ENCODE measurements at regions not wholly inside any gene's neighbourhood (a gene's known extent, or its start where the extent isn't known, plus 50 kb on each side); places are given as distances from the start of the nearest gene placed in this dataset.

DNA sequence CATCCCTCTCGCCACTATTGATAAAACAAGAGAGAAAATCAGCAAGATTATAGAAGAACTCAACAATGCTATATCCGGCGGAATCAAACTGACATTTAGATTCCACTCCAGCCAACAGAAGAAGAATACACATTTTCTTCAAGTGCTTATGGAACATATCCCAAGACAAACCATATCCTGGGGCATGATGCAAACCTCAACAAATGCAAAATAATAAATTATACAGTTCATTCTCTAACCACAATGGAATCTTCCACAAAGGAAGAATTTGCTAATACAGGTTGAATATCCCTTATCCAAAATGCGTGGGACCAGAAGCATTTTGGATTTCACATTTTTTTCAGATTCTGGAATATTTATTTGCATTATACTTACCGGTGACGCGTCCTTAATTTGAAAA, 51.4 kb upstream of the YPEL5 start:
- Mint-ChIP-seq H3K4me3 (no peak overlapping the region), H3K27me3 (peaks cover 25% of the 10 kb centered on the region), H3K4me1 (ENCODE audit: unreplicated experiment) (no peaks in the 10 kb centered on the region), H3K36me3 (no peaks in the 10 kb centered on the region), H3K9me3 (no peaks in the 10 kb centered on the region), H3K27ac (no peak overlapping the region)
- TF ChIP-seq, protein P1, sequence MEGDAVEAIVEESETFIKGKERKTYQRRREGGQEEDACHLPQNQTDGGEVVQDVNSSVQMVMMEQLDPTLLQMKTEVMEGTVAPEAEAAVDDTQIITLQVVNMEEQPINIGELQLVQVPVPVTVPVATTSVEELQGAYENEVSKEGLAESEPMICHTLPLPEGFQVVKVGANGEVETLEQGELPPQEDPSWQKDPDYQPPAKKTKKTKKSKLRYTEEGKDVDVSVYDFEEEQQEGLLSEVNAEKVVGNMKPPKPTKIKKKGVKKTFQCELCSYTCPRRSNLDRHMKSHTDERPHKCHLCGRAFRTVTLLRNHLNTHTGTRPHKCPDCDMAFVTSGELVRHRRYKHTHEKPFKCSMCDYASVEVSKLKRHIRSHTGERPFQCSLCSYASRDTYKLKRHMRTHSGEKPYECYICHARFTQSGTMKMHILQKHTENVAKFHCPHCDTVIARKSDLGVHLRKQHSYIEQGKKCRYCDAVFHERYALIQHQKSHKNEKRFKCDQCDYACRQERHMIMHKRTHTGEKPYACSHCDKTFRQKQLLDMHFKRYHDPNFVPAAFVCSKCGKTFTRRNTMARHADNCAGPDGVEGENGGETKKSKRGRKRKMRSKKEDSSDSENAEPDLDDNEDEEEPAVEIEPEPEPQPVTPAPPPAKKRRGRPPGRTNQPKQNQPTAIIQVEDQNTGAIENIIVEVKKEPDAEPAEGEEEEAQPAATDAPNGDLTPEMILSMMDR (conservative IDR thresholded peaks at IDR 0.05), result no peak
- DNase-seq (ENCODE audit: extremely low spot score, unreplicated experiment), result no peak

DNA sequence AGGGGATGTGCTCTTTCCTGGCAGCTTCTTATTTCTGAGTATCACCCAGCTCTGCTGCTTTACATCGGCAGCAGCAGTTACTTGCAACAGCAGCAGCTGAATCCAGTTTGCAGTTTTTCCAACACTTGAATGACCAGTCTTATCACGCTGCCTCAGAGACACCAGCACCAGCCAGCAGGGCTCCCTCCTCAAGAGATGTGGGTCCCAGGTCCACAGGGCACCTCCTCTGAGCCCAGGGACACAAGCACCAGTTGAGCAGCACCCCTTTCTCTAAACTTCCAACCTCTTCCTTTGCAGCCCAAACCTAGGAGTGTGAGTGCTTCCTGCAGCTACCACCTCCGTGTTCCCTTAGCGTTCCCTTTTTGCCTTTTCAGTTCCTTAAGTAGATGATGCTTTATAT, 50.4 kb upstream of the YPEL5 start:
- no peaks in the 10 kb centered on the region for H3K4me1 Mint-ChIP-seq (ENCODE audit: unreplicated experiment)
- TF ChIP-seq, protein P1 (conservative IDR thresholded peaks at IDR 0.05), result no peak
- no peak overlapping the region for H3K27ac Mint-ChIP-seq
- peaks cover 23% of the 10 kb centered on the region for H3K27me3 Mint-ChIP-seq
- H3K4me3 Mint-ChIP-seq, result no peak overlapping the region
- no peaks in the 10 kb centered on the region for H3K36me3 Mint-ChIP-seq
- H3K9me3 Mint-ChIP-seq, result no peaks in the 10 kb centered on the region
- DNase-seq (ENCODE audit: extremely low spot score, unreplicated experiment), result no peak
